PC-9 (cell line): ENCODE measurements at regions not wholly inside any gene's neighbourhood (a gene's known extent, or its start where the extent isn't known, plus 50 kb on each side); places are given as distances from the start of the nearest gene placed in this dataset.

ENCODE experiments used
- EZH2 ChIP-seq: fragments of 200-600 bp; sonication (generic); IDR thresholded peaks from 2 replicates; pipeline ENCODE4 v1.8.0; 2017; ENCODE audit warnings: antibody characterized with exemption, low read depth
- TF ChIP-seq, protein P1 (sequence below): fragments of 200-600 bp; sonication (generic); conservative IDR thresholded peaks from 2 replicates; pipeline ENCODE4 v1.6.1; 2017; ENCODE audit warnings: mixed run types, antibody characterized with exemption, mild to moderate bottlenecking, moderate library complexity

DNA sequence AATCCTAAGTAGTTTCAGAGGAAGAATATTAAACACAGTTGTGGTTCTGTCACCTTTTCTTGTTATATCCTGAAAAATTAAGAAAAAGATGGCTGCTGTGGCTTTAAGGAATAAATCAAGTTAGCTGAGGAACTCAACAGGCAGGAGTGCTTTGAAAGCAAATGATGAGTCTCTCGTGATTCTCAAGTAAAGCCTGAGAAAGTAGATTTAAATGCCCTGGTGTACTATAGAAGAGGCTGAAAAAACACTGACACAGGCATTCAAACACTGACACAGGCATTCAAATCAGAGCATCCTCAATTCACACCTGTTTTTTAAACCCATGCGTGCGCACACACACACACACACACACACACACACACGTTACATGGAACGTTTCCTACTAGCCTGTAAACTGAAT is 218.6 kb downstream of the OGFRL1 start:
- TF ChIP-seq, protein P1, sequence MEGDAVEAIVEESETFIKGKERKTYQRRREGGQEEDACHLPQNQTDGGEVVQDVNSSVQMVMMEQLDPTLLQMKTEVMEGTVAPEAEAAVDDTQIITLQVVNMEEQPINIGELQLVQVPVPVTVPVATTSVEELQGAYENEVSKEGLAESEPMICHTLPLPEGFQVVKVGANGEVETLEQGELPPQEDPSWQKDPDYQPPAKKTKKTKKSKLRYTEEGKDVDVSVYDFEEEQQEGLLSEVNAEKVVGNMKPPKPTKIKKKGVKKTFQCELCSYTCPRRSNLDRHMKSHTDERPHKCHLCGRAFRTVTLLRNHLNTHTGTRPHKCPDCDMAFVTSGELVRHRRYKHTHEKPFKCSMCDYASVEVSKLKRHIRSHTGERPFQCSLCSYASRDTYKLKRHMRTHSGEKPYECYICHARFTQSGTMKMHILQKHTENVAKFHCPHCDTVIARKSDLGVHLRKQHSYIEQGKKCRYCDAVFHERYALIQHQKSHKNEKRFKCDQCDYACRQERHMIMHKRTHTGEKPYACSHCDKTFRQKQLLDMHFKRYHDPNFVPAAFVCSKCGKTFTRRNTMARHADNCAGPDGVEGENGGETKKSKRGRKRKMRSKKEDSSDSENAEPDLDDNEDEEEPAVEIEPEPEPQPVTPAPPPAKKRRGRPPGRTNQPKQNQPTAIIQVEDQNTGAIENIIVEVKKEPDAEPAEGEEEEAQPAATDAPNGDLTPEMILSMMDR = no peak
- TF ChIP-seq EZH2 = no peak
